SU-DHL-6 (cell line): ENCODE measurements at regions not wholly inside any gene's neighbourhood (a gene's known extent, or its start where the extent isn't known, plus 50 kb on each side); places are given as distances from the start of the nearest gene placed in this dataset.

Experiments
- H2AFZ ChIP-seq: fragments of 200-600 bp; sonication (generic); 2 replicates; pipeline ENCODE4 v1.6.1; 2014; ENCODE audit warnings: low read depth, mild to moderate bottlenecking, moderate library complexity, mixed read lengths, antibody characterized with exemption, low read length; ENCODE audit not compliant: severe bottlenecking
- H3F3A ChIP-seq: fragments of 200-600 bp; shearing (Covaris generic); 2 replicates; pipeline ENCODE4 v1.6.0; 2016; ENCODE audit warnings: antibody characterized with exemption, mild to moderate bottlenecking; ENCODE audit not compliant: insufficient read depth
- H3K27ac ChIP-seq: fragments of 200-600 bp; sonication (generic); 2 replicates; pipeline ENCODE4 v1.5.1; 2016; ENCODE audit warnings: low read depth, mild to moderate bottlenecking, low read length, moderate library complexity, mixed read lengths
- H3K27me3 ChIP-seq: fragments of 200-600 bp; sonication (generic), shearing (Covaris generic); 2 replicates; pipeline ENCODE4 v1.6.0; 2014; ENCODE audit warnings: mild to moderate bottlenecking, low read length
- H3K36me3 ChIP-seq: fragments of 200-600 bp; sonication (generic); 2 replicates; pipeline ENCODE4 v1.6.1; 2014; ENCODE audit warnings: mild to moderate bottlenecking, low read length, mixed read lengths
- H3K4me2 ChIP-seq: fragments of 300-600, 200-600 bp; shearing (Covaris generic), sonication (generic); 2 replicates; pipeline ENCODE4 v1.6.0; 2014; ENCODE audit warnings: low read length, low read depth, mild to moderate bottlenecking; ENCODE audit not compliant: poor library complexity, severe bottlenecking
- H3K4me3 ChIP-seq: fragments of 200-600 bp; sonication (generic); 2 replicates; pipeline ENCODE4 v1.5.1; 2014; ENCODE audit warnings: antibody characterized with exemption, low read length, mild to moderate bottlenecking, mixed read lengths; ENCODE audit not compliant: insufficient read depth, poor library complexity, severe bottlenecking
- H3K79me2 ChIP-seq: fragments of 200-600 bp; sonication (generic); 2 replicates; pipeline ENCODE4 v1.6.1; 2014; ENCODE audit warnings: mild to moderate bottlenecking, low read length, moderate library complexity; ENCODE audit not compliant: insufficient read depth
- H3K9ac ChIP-seq: fragments of 200-600 bp; sonication (generic); 2 replicates; pipeline ENCODE4 v1.7.0; 2014; ENCODE audit warnings: mild to moderate bottlenecking, low read length
- H3K9me2 ChIP-seq: fragments of 200-600 bp; sonication (generic); replicated peaks from 2 replicates; pipeline ENCODE4 v1.6.1; 2014; ENCODE audit warnings: low read length; ENCODE audit not compliant: insufficient read depth
- H3K9me3 ChIP-seq: fragments of 200-600 bp; sonication (generic); 2 replicates; pipeline ENCODE4 v1.6.1; 2014; ENCODE audit warnings: low read length, mixed read lengths; ENCODE audit not compliant: insufficient read depth
- H4K20me1 ChIP-seq: fragments of 200-600 bp; sonication (generic); 2 replicates; pipeline ENCODE4 v1.6.1; 2014; ENCODE audit warnings: low read depth, mild to moderate bottlenecking, antibody characterized with exemption, low read length, moderate library complexity, mixed read lengths
- CTCF ChIP-seq: fragments of 200-600 bp; sonication (generic); IDR thresholded peaks from one replicate; pipeline ENCODE4 v1.5.1; 2017; ENCODE audit warnings: antibody characterized with exemption, mild to moderate bottlenecking, low read length, moderate library complexity; ENCODE audit not compliant: insufficient read depth, poor library complexity, severe bottlenecking
- EZH2phosphoT487 ChIP-seq: fragments of 200-600 bp; sonication (generic), shearing (Covaris generic); conservative IDR thresholded peaks from 2 replicates; pipeline ENCODE4 v1.6.1; 2018; ENCODE audit warnings: mild to moderate bottlenecking, antibody characterized with exemption, low read length, moderate library complexity, mixed read lengths

GRCh38 chr19:56974556-56975207 is 134.2 kb upstream of the PEG3 start:
- Histone ChIP-seq H3K9me3 (no peaks in the 10 kb centered on the region), H3K79me2 (no peaks in the 10 kb centered on the region), H3K4me3 (no peak overlapping the region), H3F3A (no peaks in the 10 kb centered on the region), H3K4me2 (no peak overlapping the region), H3K27me3 (no peaks in the 10 kb centered on the region), H3K9me2 (no peaks in the 10 kb centered on the region), H4K20me1 (no peaks in the 10 kb centered on the region), H3K27ac (no peak overlapping the region), H3K36me3 (no peaks in the 10 kb centered on the region), H2AFZ (no peak overlapping the region), H3K9ac (no peak overlapping the region)
- TF ChIP-seq EZH2phosphoT487 (no peak), CTCF (no peak)

GRCh38 chr19:56976300-56976699 is 135.8 kb upstream of the PEG3 start:
- Histone ChIP-seq H3K27me3 (no peaks in the 10 kb centered on the region), H3K27ac (no peak overlapping the region), H3K36me3 (no peaks in the 10 kb centered on the region), H3K9ac (no peak overlapping the region), H3F3A (no peaks in the 10 kb centered on the region), H3K9me3 (no peaks in the 10 kb centered on the region), H3K79me2 (no peaks in the 10 kb centered on the region), H3K9me2 (no peaks in the 10 kb centered on the region), H2AFZ (no peak overlapping the region), H3K4me3 (no peak overlapping the region), H3K4me2 (no peak overlapping the region), H4K20me1 (no peaks in the 10 kb centered on the region)
- no peak for TF ChIP-seq CTCF
- no peak for TF ChIP-seq EZH2phosphoT487

GRCh38 chr19:56976995-56977906 is 136.7 kb upstream of the PEG3 start:
- no peaks in the 10 kb centered on the region for H3K36me3 ChIP-seq
- H3K9me3 ChIP-seq = no peaks in the 10 kb centered on the region

More at GRCh38 chr19:56976995-56977906, 136.7 kb upstream of the PEG3 start:
- Histone ChIP-seq H4K20me1 (no peaks in the 10 kb centered on the region), H3F3A (no peaks in the 10 kb centered on the region), H3K9ac (no peak overlapping the region), H3K4me3 (no peak overlapping the region), H3K27ac (no peak overlapping the region), H3K79me2 (no peaks in the 10 kb centered on the region), H3K27me3 (no peaks in the 10 kb centered on the region), H3K9me2 (no peaks in the 10 kb centered on the region), H3K4me2 (no peak overlapping the region), H2AFZ (no peak overlapping the region)
- TF ChIP-seq CTCF (no peak), EZH2phosphoT487 (no peak)
